Liver (tissue), 8 donors: ENCODE measurements at regions not wholly inside any gene's neighbourhood (a gene's known extent, or its start where the extent isn't known, plus 50 kb on each side); places are given as distances from the start of the nearest gene placed in this dataset.

ENCODE experiments used
- DNase-seq: peaks from one replicate; pipeline ENCODE4 v3.0.0-alpha.2; 2017; ENCODE audit warnings: low spot score
- H3K27ac ChIP-seq, 2 donors: one replicate each; pipeline ENCODE4 v1.7.0; 2013; ENCODE audit warnings: inconsistent platforms in 2 of 2, low read length in 2 of 2, control low read depth in 1 of 2, low read depth in 1 of 2, mild to moderate bottlenecking in 1 of 2
- H3K27me3 ChIP-seq, 4 donors: one replicate each; pipeline versions ENCODE4 v1.6.1 to v1.7.0; 2013; ENCODE audit warnings: low read length in 3 of 4, inconsistent platforms in 1 of 4, mild to moderate bottlenecking in 1 of 4, moderate library complexity in 1 of 4; ENCODE audit not compliant: control insufficient read depth in 4 of 4, insufficient read depth in 4 of 4
- H3K36me3 ChIP-seq, 4 donors: one replicate each; pipeline versions ENCODE4 v1.6.1 to v1.7.0; 2013; ENCODE audit warnings: low read length in 3 of 4, mild to moderate bottlenecking in 3 of 4, low read depth in 1 of 4, moderate library complexity in 1 of 4; ENCODE audit not compliant: control insufficient read depth in 4 of 4, insufficient read depth in 3 of 4
- H3K4me1 ChIP-seq, 4 donors: one replicate each; pipeline versions ENCODE4 v1.6.1 to v1.7.0; 2013; ENCODE audit warnings: low read length in 3 of 4, mild to moderate bottlenecking in 3 of 4, moderate library complexity in 1 of 4; ENCODE audit not compliant: control insufficient read depth in 4 of 4, insufficient read depth in 4 of 4
- H3K4me3 ChIP-seq, 3 donors: one replicate each; pipeline versions ENCODE4 v1.6.1 to v1.7.0; 2013; ENCODE audit warnings: low read length in 3 of 3, control low read depth in 1 of 3, low read depth in 1 of 3, mild to moderate bottlenecking in 1 of 3
- H3K9ac ChIP-seq, 2 donors: one replicate each; pipeline ENCODE4 v1.7.0; 2013; ENCODE audit warnings: low read length in 2 of 2, mild to moderate bottlenecking in 2 of 2, moderate library complexity in 2 of 2, control low read depth in 1 of 2, low read depth in 1 of 2
- H3K9me3 ChIP-seq, 4 donors: one replicate each; pipeline versions ENCODE4 v1.6.1 to v1.7.0; 2013; ENCODE audit warnings: low read length in 3 of 4; ENCODE audit not compliant: control insufficient read depth in 4 of 4
- ATF3 ChIP-seq: IDR thresholded peaks from 2 replicates; pipeline ENCODE4 v1.6.1; 2016; ENCODE audit warnings: antibody characterized with exemption
- CTCF ChIP-seq: fragments of 150-350 bp; IDR thresholded peaks from 2 replicates; pipeline ENCODE4 v1.5.1; 2017; ENCODE audit warnings: improper control_type of control experiment, low read depth, low read length; ENCODE audit not compliant: missing input control
- EGR1 ChIP-seq, 2 donors: IDR thresholded peaks; 2 replicates each; pipeline ENCODE4 v1.6.1; 2016 to 2018; ENCODE audit warnings: antibody characterized with exemption in 2 of 2, low read depth in 2 of 2
- FOXA1 ChIP-seq: IDR thresholded peaks from 2 replicates; pipeline ENCODE4 v1.6.1; 2016; ENCODE audit warnings: antibody characterized with exemption
- FOXA2 ChIP-seq: IDR thresholded peaks from 2 replicates; pipeline ENCODE4 v1.6.1; 2016; ENCODE audit warnings: antibody characterized with exemption
- GABPA ChIP-seq, 2 donors: IDR thresholded peaks in 1 of 2; conservative IDR thresholded peaks in 1 of 2; 2 replicates each; pipeline ENCODE4 v1.6.1; 2016; ENCODE audit warnings: antibody characterized with exemption in 2 of 2, mild to moderate bottlenecking in 1 of 2, moderate library complexity in 1 of 2
- HNF4A ChIP-seq, 2 donors: conservative IDR thresholded peaks; 2 replicates each; pipeline ENCODE4 v1.6.1; 2016; ENCODE audit warnings: antibody characterized with exemption in 2 of 2, mild to moderate bottlenecking in 2 of 2
- HNF4G ChIP-seq: IDR thresholded peaks from 2 replicates; pipeline ENCODE4 v1.6.1; 2016; ENCODE audit warnings: antibody characterized with exemption
- JUND ChIP-seq, 2 donors: IDR thresholded peaks; 2 replicates each; pipeline ENCODE4 v1.6.1; 2016; ENCODE audit warnings: antibody characterized with exemption in 2 of 2
- MAX ChIP-seq: IDR thresholded peaks from 2 replicates; pipeline ENCODE4 v1.6.1; 2016; ENCODE audit warnings: antibody characterized with exemption
- NR2F2 ChIP-seq: IDR thresholded peaks from 2 replicates; pipeline ENCODE4 v1.6.1; 2016; ENCODE audit warnings: antibody characterized with exemption
- RAD21 ChIP-seq, 2 donors: IDR thresholded peaks; 2 replicates each; pipeline ENCODE4 v1.6.1; 2016; ENCODE audit warnings: antibody characterized with exemption in 2 of 2, mild to moderate bottlenecking in 2 of 2
- REST ChIP-seq: IDR thresholded peaks from 2 replicates; pipeline ENCODE4 v1.6.1; 2016; ENCODE audit warnings: antibody characterized with exemption, mild to moderate bottlenecking
- RXRA ChIP-seq, 2 donors: IDR thresholded peaks; 2 replicates each; pipeline ENCODE4 v1.6.1; 2017 to 2018; ENCODE audit warnings: antibody characterized with exemption in 2 of 2, mild to moderate bottlenecking in 1 of 2
- SP1 ChIP-seq: IDR thresholded peaks from 2 replicates; pipeline ENCODE4 v1.6.1; 2018; ENCODE audit warnings: antibody characterized with exemption, mild to moderate bottlenecking
- TAF1 ChIP-seq: conservative IDR thresholded peaks from 2 replicates; pipeline ENCODE4 v1.6.1; 2016; ENCODE audit warnings: antibody characterized with exemption, mild to moderate bottlenecking
- YY1 ChIP-seq: IDR thresholded peaks from 2 replicates; pipeline ENCODE4 v1.6.1; 2016; ENCODE audit warnings: antibody characterized with exemption, mild to moderate bottlenecking
- ZBTB33 ChIP-seq: IDR thresholded peaks from 2 replicates; pipeline ENCODE4 v1.6.1; 2016; ENCODE audit warnings: antibody characterized with exemption
- WGBS: extraction: QIAGEN DNeasy Blood & Tissue Kit; methylation state at CpG from one replicate; pipeline ENCODE4 v1.1.7; 2013; 5-methylcytosine and 5-hydroxymethylcytosine counted together
- donor health status: healthy.
- donor health status: healthy.
- donor health status: healthy.
- donor health status: healthy.
- donor health status: healthy.

GRCh38 chr16:73192232-73192894, 144.4 kb upstream of the ZFHX3 start (continued):
- TF ChIP-seq REST, result no peak

GRCh38 chr16:73191660-73192046, 143.7 kb upstream of the ZFHX3 start:
- Histone ChIP-seq H3K4me3 (no peak overlapping the region), H3K9me3 (no peaks in the 10 kb centered on the region), H3K36me3 (no peaks in the 10 kb centered on the region), H3K4me1 (no peaks in the 10 kb centered on the region), H3K27ac (no peak overlapping the region), H3K9ac (no peak overlapping the region), H3K27me3 (no peaks in the 10 kb centered on the region)
- WGBS, result 88% methylated on average over 8 of the region's 8 CpGs
- no peak for DNase-seq
- TF ChIP-seq MAX (no peak), HNF4A (conservative IDR thresholded peaks at IDR 0.05) (no peak), YY1 (no peak), ATF3 (no peak), ZBTB33 (no peak), TAF1 (no peak), FOXA1 (no peak), REST (no peak), RXRA (IDR thresholded peaks at IDR 0.05) (no peak), EGR1 (IDR thresholded peaks at IDR 0.05; ENCODE audit: low read depth in 2 of 2) (no peak), NR2F2 (no peak), CTCF (no peak), GABPA (IDR thresholded peaks at IDR 0.05 in 1 of 2, conservative IDR thresholded peaks at IDR 0.05 in 1 of 2) (no peak), SP1 (no peak), RAD21 (IDR thresholded peaks at IDR 0.05) (no peak), JUND (IDR thresholded peaks at IDR 0.05) (no peak), FOXA2 (no peak), HNF4G (no peak)
